Suprapubic skin (tissue), 4 donors: ENCODE measurements at regions not wholly inside any gene's neighbourhood (a gene's known extent, or its start where the extent isn't known, plus 50 kb on each side); places are given as distances from the start of the nearest gene placed in this dataset.

Experiments
- DNase-seq, 2 donors: peaks; one replicate each; pipeline ENCODE4 v3.0.0-alpha.2; 2019; ENCODE audit warnings: low spot score in 2 of 2
- H3K27ac ChIP-seq: fragments of 200-600 bp; sonication (generic); one replicate; pipeline ENCODE4 v1.5.1; 2019
- H3K27me3 ChIP-seq: fragments of 200-600 bp; sonication (generic); one replicate; pipeline ENCODE4 v1.5.1; 2019
- H3K36me3 ChIP-seq: fragments of 200-600 bp; sonication (generic); one replicate; pipeline ENCODE4 v1.5.1; 2019
- H3K4me1 ChIP-seq: fragments of 200-600 bp; sonication (generic); one replicate; pipeline ENCODE4 v1.5.1; 2019
- H3K4me3 ChIP-seq: fragments of 200-600 bp; sonication (generic); one replicate; pipeline ENCODE4 v1.5.1; 2019; ENCODE audit warnings: mild to moderate bottlenecking
- H3K9me3 ChIP-seq: fragments of 200-600 bp; sonication (generic); one replicate; pipeline ENCODE4 v1.5.1; 2019
- EP300 ChIP-seq: sonication (generic); formaldehyde crosslinking; IDR thresholded peaks from one replicate; pipeline ENCODE4 v1.6.1; 2017; ENCODE audit warnings: antibody characterized with exemption
- POLR2A ChIP-seq, 2 donors: fragments of 450-650 bp; IDR thresholded peaks; one replicate each; pipeline ENCODE4 v1.6.1; 2017; ENCODE audit warnings: antibody characterized with exemption in 2 of 2, mild to moderate bottlenecking in 2 of 2, moderate library complexity in 2 of 2
- POLR2AphosphoS5 ChIP-seq, 3 donors: sonication (generic); formaldehyde crosslinking; IDR thresholded peaks; one replicate each; pipeline ENCODE4 v1.6.1; 2017; ENCODE audit warnings: antibody characterized with exemption in 3 of 3
- WGBS: methylation state at CpG from one replicate; pipeline ENCODE4 v1.1.5; 2018; 5-methylcytosine and 5-hydroxymethylcytosine counted together
- TF ChIP-seq, protein P1 (sequence below), 2 donors: fragments of 200-600 bp in 1 of 2; fragments of 450-650 bp in 1 of 2; sonication (generic) in 1 of 2; IDR thresholded peaks; one replicate each; pipeline ENCODE4 v1.5.1; 2016 to 2019; ENCODE audit warnings: antibody characterized with exemption in 2 of 2, mild to moderate bottlenecking in 1 of 2, moderate library complexity in 1 of 2

GRCh38 chr5:2888520-2889060, 137.1 kb upstream of the IRX2 start:
- WGBS: 91% methylated on average over 5 of the region's 5 CpGs
- no peak for TF ChIP-seq EP300
- TF ChIP-seq, protein P1, sequence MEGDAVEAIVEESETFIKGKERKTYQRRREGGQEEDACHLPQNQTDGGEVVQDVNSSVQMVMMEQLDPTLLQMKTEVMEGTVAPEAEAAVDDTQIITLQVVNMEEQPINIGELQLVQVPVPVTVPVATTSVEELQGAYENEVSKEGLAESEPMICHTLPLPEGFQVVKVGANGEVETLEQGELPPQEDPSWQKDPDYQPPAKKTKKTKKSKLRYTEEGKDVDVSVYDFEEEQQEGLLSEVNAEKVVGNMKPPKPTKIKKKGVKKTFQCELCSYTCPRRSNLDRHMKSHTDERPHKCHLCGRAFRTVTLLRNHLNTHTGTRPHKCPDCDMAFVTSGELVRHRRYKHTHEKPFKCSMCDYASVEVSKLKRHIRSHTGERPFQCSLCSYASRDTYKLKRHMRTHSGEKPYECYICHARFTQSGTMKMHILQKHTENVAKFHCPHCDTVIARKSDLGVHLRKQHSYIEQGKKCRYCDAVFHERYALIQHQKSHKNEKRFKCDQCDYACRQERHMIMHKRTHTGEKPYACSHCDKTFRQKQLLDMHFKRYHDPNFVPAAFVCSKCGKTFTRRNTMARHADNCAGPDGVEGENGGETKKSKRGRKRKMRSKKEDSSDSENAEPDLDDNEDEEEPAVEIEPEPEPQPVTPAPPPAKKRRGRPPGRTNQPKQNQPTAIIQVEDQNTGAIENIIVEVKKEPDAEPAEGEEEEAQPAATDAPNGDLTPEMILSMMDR (IDR thresholded peaks at IDR 0.05): no peak
- TF ChIP-seq POLR2AphosphoS5 (IDR thresholded peaks at IDR 0.05): no peak
- no peak for TF ChIP-seq POLR2A (IDR thresholded peaks at IDR 0.05)
- Histone ChIP-seq H3K4me1 (no peaks in the 10 kb centered on the region), H3K27me3 (no peaks in the 10 kb centered on the region), H3K4me3 (no peak overlapping the region), H3K27ac (no peak overlapping the region), H3K36me3 (no peaks in the 10 kb centered on the region), H3K9me3 (no peaks in the 10 kb centered on the region)
- DNase-seq: no peak

DNA sequence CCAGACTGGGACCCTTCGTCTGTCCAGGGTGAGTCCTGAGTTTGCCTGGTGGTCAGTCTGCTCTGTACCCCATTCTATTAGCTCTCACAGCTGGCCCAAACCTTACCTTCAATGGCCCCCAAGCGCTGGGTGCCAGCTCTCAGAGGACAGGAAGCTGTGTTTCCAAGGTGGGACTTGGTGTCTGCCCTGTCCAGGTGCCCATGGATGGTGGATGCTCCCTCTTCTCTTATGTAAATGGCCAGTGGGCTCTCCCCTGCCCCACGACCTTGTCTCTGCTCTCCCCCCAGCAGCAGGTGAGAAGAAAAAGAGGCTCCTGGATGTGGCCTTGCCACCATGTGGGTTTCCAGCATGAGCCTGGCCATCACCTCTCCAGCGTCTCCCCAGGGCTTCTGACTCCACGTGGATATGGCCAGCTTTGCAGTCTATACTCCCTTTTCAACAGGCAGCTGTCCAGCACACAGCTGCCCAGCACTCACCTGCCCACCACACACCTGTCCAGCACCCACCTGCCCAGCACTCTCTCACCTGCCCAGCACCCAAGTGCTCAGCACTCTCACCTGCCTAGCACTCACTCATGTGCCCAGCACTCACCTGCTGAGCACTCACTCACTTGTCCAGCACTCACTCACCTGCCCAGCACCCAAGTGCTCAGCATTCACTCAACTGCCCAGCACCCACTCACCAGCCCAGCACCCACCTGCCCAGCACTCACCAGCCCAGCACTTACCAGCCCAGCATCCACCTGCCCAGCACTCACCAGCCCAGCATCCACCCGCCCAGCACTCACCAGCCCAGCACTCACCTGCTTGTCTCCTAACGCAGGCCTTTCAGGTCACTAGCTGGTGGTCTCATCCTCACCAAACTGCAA, 136.2 kb upstream of the IRX2 start:
- H3K9me3 ChIP-seq: no peaks in the 10 kb centered on the region
- TF ChIP-seq EP300 (no peak), POLR2AphosphoS5 (IDR thresholded peaks at IDR 0.05) (no peak), POLR2A (IDR thresholded peaks at IDR 0.05) (no peak)
- TF ChIP-seq, protein P1 (IDR thresholded peaks at IDR 0.05): no peak

GRCh38 chr5:2886531-2886930, 135.1 kb upstream of the IRX2 start:
- no peak overlapping the region for H3K4me3 ChIP-seq
- 56% methylated on average over 3 of the region's 3 CpGs for WGBS
- no peak overlapping the region for H3K27ac ChIP-seq
- no peaks in the 10 kb centered on the region for H3K4me1 ChIP-seq
- no peaks in the 10 kb centered on the region for H3K9me3 ChIP-seq
- no peak for TF ChIP-seq POLR2A (IDR thresholded peaks at IDR 0.05)
- TF ChIP-seq EP300: no peak
- TF ChIP-seq, protein P1 (IDR thresholded peaks at IDR 0.05): no peak
- TF ChIP-seq POLR2AphosphoS5 (IDR thresholded peaks at IDR 0.05): no peak
- no peak for DNase-seq
- no peaks in the 10 kb centered on the region for H3K36me3 ChIP-seq
- no peaks in the 10 kb centered on the region for H3K27me3 ChIP-seq

More for the DNA sequence above, 136.2 kb upstream of the IRX2 start:
- Histone ChIP-seq H3K36me3 (no peaks in the 10 kb centered on the region), H3K4me3 (no peak overlapping the region), H3K4me1 (no peaks in the 10 kb centered on the region), H3K27ac (no peak overlapping the region), H3K27me3 (no peaks in the 10 kb centered on the region)
- DNase-seq: peak; percentile 53 to 60
- WGBS: 79% methylated on average over 6 of the region's 7 CpGs

DNA sequence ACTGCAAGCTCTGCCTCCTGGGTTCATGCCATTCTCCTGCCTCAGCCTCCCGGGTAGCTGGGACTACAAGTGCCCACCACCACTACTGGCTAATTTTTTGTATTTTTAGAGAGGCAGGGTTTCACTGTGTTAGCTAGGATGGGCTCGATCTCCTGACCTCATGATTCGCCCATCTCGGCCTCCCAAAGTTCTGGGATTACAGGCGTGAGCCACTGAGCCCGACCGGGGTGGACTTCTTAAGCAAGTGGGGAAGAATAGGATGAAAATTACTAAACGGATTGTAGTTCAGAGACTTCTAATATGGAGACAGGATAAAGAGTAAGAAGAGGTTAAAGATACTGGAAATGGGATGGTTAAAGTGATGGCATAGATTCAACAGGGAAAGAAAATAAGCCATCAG, 132.3 kb upstream of the IRX2 start:
- H3K36me3 ChIP-seq: no peaks in the 10 kb centered on the region
- H3K9me3 ChIP-seq: peaks cover 8% of the 10 kb centered on the region
- no peaks in the 10 kb centered on the region for H3K4me1 ChIP-seq
- H3K27me3 ChIP-seq: no peaks in the 10 kb centered on the region
- no peak overlapping the region for H3K4me3 ChIP-seq
- DNase-seq: peak in 1 of 2 donors; percentile 40
- no peak overlapping the region for H3K27ac ChIP-seq
- 95% methylated on average over 8 of the region's 8 CpGs for WGBS
- TF ChIP-seq, protein P1 (IDR thresholded peaks at IDR 0.05): no peak
- TF ChIP-seq EP300 (no peak), POLR2A (IDR thresholded peaks at IDR 0.05) (no peak), POLR2AphosphoS5 (IDR thresholded peaks at IDR 0.05) (no peak)

DNA sequence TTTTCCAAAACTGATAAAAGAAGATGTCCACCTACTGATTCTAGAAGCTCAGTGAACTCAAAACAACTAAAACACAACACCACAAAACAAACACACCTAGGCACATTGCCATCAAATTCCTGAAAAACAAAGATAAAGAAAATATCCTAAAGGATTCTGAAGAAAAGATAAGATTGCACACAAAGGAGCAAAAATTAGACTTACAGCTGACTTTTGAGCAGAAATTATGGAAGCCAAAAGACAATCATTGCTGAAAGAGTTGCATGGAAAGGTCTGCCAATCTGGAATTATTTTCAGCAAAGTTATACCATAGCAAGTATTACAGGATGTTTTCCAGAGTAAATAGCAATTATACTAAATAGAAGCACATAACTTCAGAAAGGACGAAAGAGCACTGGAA, 128.2 kb upstream of the IRX2 start:
- no peak overlapping the region for H3K27ac ChIP-seq
- H3K4me1 ChIP-seq: no peaks in the 10 kb centered on the region
- no peak overlapping the region for H3K4me3 ChIP-seq
- 85% methylated on average over 1 of the region's 1 CpG for WGBS
- no peaks in the 10 kb centered on the region for H3K36me3 ChIP-seq
- peaks cover 6% of the 10 kb centered on the region for H3K27me3 ChIP-seq
- no peak for DNase-seq
- TF ChIP-seq POLR2AphosphoS5 (IDR thresholded peaks at IDR 0.05) (no peak), EP300 (no peak), POLR2A (IDR thresholded peaks at IDR 0.05) (no peak)
- TF ChIP-seq, protein P1 (IDR thresholded peaks at IDR 0.05): no peak
- H3K9me3 ChIP-seq: peaks cover 9% of the 10 kb centered on the region
